Vagina (tissue), 2 donors: ENCODE measurements at regions not wholly inside any gene's neighbourhood (a gene's known extent, or its start where the extent isn't known, plus 50 kb on each side); places are given as distances from the start of the nearest gene placed in this dataset.
"Not testable (repeated sequence)": the region's sequence is repeated elsewhere in the genome, so short reads cannot be mapped to it uniquely, and the experiment has no call there.

Experiments
- DNase-seq, 2 donors: peaks; one replicate each; pipeline ENCODE4 v3.0.0-alpha.2; 2017; ENCODE audit errors: extremely low spot score in 2 of 2
- H3K27ac ChIP-seq: fragments of 200-600 bp; sonication (generic); one replicate; pipeline ENCODE4 v1.5.1; 2019
- H3K27me3 ChIP-seq: fragments of 200-600 bp; sonication (generic); one replicate; pipeline ENCODE4 v1.5.1; 2019
- H3K36me3 ChIP-seq, 2 donors: fragments of 200-600 bp; sonication (generic); one replicate each; pipeline ENCODE4 v1.5.1; 2017 to 2019
- H3K4me1 ChIP-seq: fragments of 200-600 bp; sonication (generic); one replicate; pipeline ENCODE4 v1.5.1; 2019
- H3K4me3 ChIP-seq, 2 donors: fragments of 200-600 bp; sonication (generic); 1 replicate in 1 of 2; 2 replicates in 1 of 2; pipeline ENCODE4 v1.5.1; 2016 to 2019
- H3K9me3 ChIP-seq: fragments of 200-600 bp; sonication (generic); one replicate; pipeline ENCODE4 v1.5.1; 2019
- POLR2A ChIP-seq, 2 donors: fragments of 450-650 bp; IDR thresholded peaks; one replicate each; pipeline ENCODE4 v1.6.1; 2017; ENCODE audit warnings: antibody characterized with exemption in 2 of 2, mild to moderate bottlenecking in 2 of 2, moderate library complexity in 2 of 2
- POLR2AphosphoS5 ChIP-seq, 2 donors: sonication (generic); formaldehyde crosslinking; IDR thresholded peaks; one replicate each; pipeline ENCODE4 v1.9.0; 2017; ENCODE audit warnings: antibody characterized with exemption in 2 of 2, mild to moderate bottlenecking in 2 of 2, low read depth in 1 of 2; ENCODE audit not compliant: insufficient read depth in 1 of 2
- intact Hi-C: fragments of 100-400 bp; cut with DNase I; formaldehyde crosslinking; loops from one replicate; pipeline ENCODE4 v1.15.1; 2023
- TF ChIP-seq, protein P1 (sequence below), 3 experiments: fragments of 450-650 bp in 2 of 3; fragments of 200-600 bp in 1 of 3; sonication (generic) in 1 of 3; IDR thresholded peaks; one replicate each; pipeline ENCODE4 v1.5.1; 2017 to 2019; ENCODE audit warnings: antibody characterized with exemption in 3 of 3, mild to moderate bottlenecking in 2 of 3, moderate library complexity in 2 of 3

DNA sequence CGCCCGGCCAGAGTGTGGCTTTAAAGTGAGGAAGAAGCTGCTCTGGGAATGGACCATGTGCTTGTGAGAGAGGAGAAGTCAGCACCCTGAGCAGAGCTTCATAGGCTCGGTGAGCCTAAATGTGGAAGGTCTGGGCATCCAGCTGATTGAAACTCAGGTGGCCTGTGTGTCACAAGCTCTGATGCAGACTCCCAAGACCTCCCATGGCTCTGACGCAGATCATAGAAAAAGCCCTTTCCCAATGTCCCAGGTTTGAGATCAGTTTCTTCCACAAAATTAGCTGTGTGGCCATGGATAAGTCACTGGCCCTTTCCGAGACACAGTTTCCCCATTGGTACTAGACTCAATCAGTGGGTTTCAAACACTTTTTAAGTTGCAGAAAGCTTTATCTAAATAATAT is 180.0 kb upstream of the CCL2 start:
- Histone ChIP-seq H3K9me3 (no peaks in the 10 kb centered on the region), H3K36me3 (no peaks in the 10 kb centered on the region), H3K4me3 (no peak overlapping the region), H3K4me1 (no peaks in the 10 kb centered on the region), H3K27me3 (no peaks in the 10 kb centered on the region), H3K27ac (no peak overlapping the region)
- intact Hi-C loops = no loop called here
- peak; percentile 32 to 81 for DNase-seq
- TF ChIP-seq, protein P1, sequence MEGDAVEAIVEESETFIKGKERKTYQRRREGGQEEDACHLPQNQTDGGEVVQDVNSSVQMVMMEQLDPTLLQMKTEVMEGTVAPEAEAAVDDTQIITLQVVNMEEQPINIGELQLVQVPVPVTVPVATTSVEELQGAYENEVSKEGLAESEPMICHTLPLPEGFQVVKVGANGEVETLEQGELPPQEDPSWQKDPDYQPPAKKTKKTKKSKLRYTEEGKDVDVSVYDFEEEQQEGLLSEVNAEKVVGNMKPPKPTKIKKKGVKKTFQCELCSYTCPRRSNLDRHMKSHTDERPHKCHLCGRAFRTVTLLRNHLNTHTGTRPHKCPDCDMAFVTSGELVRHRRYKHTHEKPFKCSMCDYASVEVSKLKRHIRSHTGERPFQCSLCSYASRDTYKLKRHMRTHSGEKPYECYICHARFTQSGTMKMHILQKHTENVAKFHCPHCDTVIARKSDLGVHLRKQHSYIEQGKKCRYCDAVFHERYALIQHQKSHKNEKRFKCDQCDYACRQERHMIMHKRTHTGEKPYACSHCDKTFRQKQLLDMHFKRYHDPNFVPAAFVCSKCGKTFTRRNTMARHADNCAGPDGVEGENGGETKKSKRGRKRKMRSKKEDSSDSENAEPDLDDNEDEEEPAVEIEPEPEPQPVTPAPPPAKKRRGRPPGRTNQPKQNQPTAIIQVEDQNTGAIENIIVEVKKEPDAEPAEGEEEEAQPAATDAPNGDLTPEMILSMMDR (IDR thresholded peaks at IDR 0.05) = no peak
- TF ChIP-seq POLR2A (IDR thresholded peaks at IDR 0.05) = no peak
- no peak for TF ChIP-seq POLR2AphosphoS5 (IDR thresholded peaks at IDR 0.05; ENCODE audit: insufficient read depth in 1 of 2, low read depth in 1 of 2)

DNA sequence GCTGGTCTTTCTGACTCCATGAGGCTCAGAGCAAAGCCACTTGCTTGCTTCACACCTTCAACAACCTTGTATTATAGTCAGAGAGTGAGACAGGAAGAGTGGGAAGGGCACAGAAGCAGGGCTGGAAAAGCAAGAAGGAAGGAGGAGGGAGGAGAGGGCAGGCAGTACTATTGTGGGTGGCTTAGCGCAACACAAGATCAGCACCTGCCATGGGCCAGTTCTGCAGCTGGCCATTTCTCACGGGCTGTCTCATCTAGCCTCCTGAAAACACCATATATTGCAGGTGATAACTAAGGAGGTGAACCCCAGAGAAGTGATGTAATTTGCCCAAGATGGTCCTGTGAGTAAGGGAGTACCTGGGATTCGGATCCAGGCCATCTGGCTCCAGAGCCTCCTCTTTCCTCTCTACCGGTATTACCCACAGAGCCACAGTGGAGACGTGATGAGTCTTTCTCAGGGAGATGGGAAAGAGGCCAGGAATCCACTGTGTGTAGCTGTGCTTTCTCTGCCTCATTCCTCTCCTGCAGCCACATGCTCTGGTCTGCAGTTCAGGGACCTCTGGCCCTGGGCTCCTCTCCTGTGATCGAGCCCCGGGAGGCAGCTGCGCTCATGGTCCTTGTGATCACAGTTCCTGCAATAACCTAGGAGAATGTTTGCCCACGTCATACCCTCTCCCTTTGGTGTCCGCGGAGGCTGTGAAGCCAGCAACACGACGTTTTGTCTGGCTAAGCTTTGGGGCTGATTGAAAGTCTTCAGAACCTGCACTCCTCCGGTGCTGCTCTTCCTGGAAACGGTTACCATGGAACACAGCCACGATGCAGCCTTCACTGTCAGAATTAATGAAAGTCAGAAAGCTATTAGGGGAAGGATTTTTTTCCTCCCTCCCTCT is 178.1 kb upstream of the CCL2 start:
- Histone ChIP-seq H3K4me3 (no peak overlapping the region), H3K4me1 (no peaks in the 10 kb centered on the region), H3K27ac (no peak overlapping the region), H3K36me3 (no peaks in the 10 kb centered on the region), H3K9me3 (no peaks in the 10 kb centered on the region), H3K27me3 (no peaks in the 10 kb centered on the region)
- intact Hi-C loops = no loop called here
- DNase-seq = peak in 1 of 2 donors; percentile 70
- TF ChIP-seq POLR2AphosphoS5 (IDR thresholded peaks at IDR 0.05; ENCODE audit: insufficient read depth in 1 of 2, low read depth in 1 of 2) (no peak), POLR2A (IDR thresholded peaks at IDR 0.05) (no peak)
- TF ChIP-seq, protein P1 (IDR thresholded peaks at IDR 0.05) = no peak

DNA sequence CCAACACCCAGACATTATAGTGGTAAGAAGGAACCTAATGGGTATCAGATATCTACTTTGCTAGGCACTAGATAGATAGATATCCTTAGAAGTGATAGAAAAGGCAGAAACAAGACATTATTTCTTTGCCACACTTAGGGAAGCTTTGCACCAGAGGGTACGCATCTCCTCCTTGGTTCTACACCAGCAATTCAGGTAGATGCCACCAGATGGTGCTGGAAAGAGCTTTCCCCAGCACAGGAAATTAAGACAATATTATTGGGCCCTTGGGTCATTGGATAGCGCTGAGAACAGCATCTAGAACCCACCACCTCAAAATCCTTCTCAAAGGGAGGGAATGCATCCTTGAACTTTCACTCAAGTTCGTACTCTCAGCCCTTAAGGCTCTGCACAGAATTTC is 173.8 kb upstream of the CCL2 start:
- Histone ChIP-seq H3K9me3 (no peaks in the 10 kb centered on the region), H3K4me1 (no peaks in the 10 kb centered on the region), H3K27ac (no peak overlapping the region), H3K4me3 (no peak overlapping the region), H3K36me3 (no peaks in the 10 kb centered on the region), H3K27me3 (no peaks in the 10 kb centered on the region)
- DNase-seq = peak in 1 of 2 donors; percentile 28
- intact Hi-C loops = no loop called here
- TF ChIP-seq POLR2AphosphoS5 (IDR thresholded peaks at IDR 0.05; ENCODE audit: insufficient read depth in 1 of 2, low read depth in 1 of 2) = no peak
- TF ChIP-seq, protein P1 (IDR thresholded peaks at IDR 0.05) = no peak
- no peak for TF ChIP-seq POLR2A (IDR thresholded peaks at IDR 0.05)

- Histone ChIP-seq H3K4me1 (no peaks in the 10 kb centered on the region), H3K9me3 (no peaks in the 10 kb centered on the region), H3K27me3 (no peaks in the 10 kb centered on the region), H3K36me3 (no peaks in the 10 kb centered on the region), H3K4me3 (no peak overlapping the region), H3K27ac (no peak overlapping the region)
- no peak for DNase-seq
- intact Hi-C loops = no loop called here
- TF ChIP-seq, protein P1 (IDR thresholded peaks at IDR 0.05) = no peak
- TF ChIP-seq POLR2AphosphoS5 (IDR thresholded peaks at IDR 0.05; ENCODE audit: insufficient read depth in 1 of 2, low read depth in 1 of 2) (no peak), POLR2A (IDR thresholded peaks at IDR 0.05) (no peak)
These were observed 172.7 kb upstream of the CCL2 start for GRCh38 chr17:34082404-34082803.

- H3K36me3 ChIP-seq, H3K4me3 ChIP-seq, H3K27me3 ChIP-seq, H3K9me3 ChIP-seq, DNase-seq, H3K4me1 ChIP-seq, intact Hi-C loops, H3K27ac ChIP-seq: not testable (repeated sequence)
These were observed 166.0 kb upstream of the CCL2 start for GRCh38 chr17:34089042-34089441.
